Fibroblast of lung (primary cell): ENCODE measurements at regions not wholly inside any gene's neighbourhood (a gene's known extent, or its start where the extent isn't known, plus 50 kb on each side); places are given as distances from the start of the nearest gene placed in this dataset.

Experiments
- EZH2 ChIP-seq: IDR thresholded peaks from 2 replicates; pipeline ENCODE4 v1.5.1; 2012; ENCODE audit warnings: low read length, control low read depth, mild to moderate bottlenecking; ENCODE audit errors: missing control alignments
- TF ChIP-seq, protein P1 (sequence below), 2 donors: IDR thresholded peaks in 1 of 2; conservative IDR thresholded peaks in 1 of 2; 1 replicate in 1 of 2; 2 replicates in 1 of 2; pipeline ENCODE4 v1.5.1; 2011 to 2012; ENCODE audit warnings: low read length in 2 of 2, control low read depth in 1 of 2, inconsistent platforms in 1 of 2, low read depth in 1 of 2, mild to moderate bottlenecking in 1 of 2

DNA sequence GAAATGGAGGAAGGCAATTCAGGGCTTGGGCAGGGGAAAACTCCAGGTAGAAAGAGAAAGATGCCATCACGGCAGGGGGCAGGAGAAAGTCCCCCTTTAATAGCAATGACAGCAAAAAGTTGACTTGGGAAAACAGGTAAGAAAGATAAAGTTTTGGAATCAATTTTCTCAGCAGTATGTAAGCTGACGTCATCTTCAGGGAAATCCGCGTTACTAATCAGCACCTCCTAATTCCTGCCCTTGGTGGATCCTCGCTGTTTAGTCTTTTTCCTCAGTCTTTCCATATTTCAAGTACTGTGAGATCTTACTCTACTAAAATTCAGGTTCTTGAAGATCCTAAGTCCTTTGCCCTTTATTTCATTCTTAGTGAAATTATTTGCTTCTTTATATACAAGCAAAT, 233.0 kb downstream of the MREG start:
- TF ChIP-seq, protein P1, sequence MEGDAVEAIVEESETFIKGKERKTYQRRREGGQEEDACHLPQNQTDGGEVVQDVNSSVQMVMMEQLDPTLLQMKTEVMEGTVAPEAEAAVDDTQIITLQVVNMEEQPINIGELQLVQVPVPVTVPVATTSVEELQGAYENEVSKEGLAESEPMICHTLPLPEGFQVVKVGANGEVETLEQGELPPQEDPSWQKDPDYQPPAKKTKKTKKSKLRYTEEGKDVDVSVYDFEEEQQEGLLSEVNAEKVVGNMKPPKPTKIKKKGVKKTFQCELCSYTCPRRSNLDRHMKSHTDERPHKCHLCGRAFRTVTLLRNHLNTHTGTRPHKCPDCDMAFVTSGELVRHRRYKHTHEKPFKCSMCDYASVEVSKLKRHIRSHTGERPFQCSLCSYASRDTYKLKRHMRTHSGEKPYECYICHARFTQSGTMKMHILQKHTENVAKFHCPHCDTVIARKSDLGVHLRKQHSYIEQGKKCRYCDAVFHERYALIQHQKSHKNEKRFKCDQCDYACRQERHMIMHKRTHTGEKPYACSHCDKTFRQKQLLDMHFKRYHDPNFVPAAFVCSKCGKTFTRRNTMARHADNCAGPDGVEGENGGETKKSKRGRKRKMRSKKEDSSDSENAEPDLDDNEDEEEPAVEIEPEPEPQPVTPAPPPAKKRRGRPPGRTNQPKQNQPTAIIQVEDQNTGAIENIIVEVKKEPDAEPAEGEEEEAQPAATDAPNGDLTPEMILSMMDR (conservative IDR thresholded peaks at IDR 0.05 in 1 of 2, IDR thresholded peaks at IDR 0.05 in 1 of 2; ENCODE audit: low read depth in 1 of 2, low read length in 2 of 2) = no peak
- no peak for TF ChIP-seq EZH2
